ENCODE measurements at regions not wholly inside any gene's neighbourhood (a gene's known extent, or its start where the extent isn't known, plus 50 kb on each side); places are given as distances from the start of the nearest gene placed in this dataset.

DNA sequence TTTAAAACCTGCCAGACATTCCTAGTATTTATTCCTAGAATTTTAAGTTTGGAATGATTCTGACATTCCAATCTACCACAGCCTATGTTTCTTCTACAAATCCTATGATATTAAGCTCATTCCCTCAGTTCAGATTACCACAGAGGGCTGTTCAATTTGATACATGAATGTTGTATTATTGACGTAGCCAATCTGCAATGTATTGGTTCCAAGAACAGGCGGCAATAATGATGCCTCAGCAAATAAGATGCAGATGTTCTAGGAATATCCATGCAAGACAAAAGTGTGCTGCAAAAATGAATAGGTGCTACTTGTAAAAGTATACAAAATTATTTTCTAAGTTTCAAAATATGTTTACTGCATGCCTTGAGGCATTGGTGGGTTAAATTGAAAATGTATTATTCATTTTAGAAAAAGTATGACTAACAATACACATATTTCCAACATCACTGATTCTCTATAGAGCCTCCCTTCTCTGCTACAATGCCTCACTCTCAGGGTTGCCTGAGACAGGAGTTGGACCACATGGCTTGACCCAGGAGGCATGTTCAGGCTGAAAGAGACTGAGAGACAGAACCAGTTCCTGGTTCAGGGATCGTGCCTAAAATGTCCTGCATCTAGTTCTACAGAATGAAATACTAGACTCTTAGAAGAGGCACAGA is 94.1 kb upstream of the CREB5 start:
- H3K4me3 ChIP-seq (ENCODE audit: low read depth, low read length), result no peak overlapping the region
- TF ChIP-seq, protein P1, sequence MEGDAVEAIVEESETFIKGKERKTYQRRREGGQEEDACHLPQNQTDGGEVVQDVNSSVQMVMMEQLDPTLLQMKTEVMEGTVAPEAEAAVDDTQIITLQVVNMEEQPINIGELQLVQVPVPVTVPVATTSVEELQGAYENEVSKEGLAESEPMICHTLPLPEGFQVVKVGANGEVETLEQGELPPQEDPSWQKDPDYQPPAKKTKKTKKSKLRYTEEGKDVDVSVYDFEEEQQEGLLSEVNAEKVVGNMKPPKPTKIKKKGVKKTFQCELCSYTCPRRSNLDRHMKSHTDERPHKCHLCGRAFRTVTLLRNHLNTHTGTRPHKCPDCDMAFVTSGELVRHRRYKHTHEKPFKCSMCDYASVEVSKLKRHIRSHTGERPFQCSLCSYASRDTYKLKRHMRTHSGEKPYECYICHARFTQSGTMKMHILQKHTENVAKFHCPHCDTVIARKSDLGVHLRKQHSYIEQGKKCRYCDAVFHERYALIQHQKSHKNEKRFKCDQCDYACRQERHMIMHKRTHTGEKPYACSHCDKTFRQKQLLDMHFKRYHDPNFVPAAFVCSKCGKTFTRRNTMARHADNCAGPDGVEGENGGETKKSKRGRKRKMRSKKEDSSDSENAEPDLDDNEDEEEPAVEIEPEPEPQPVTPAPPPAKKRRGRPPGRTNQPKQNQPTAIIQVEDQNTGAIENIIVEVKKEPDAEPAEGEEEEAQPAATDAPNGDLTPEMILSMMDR (IDR thresholded peaks at IDR 0.05; ENCODE audit: control insufficient read depth, extremely low read depth, insufficient read depth), result no peak
- DNase-seq (ENCODE audit: low read depth), result no peak

DNA sequence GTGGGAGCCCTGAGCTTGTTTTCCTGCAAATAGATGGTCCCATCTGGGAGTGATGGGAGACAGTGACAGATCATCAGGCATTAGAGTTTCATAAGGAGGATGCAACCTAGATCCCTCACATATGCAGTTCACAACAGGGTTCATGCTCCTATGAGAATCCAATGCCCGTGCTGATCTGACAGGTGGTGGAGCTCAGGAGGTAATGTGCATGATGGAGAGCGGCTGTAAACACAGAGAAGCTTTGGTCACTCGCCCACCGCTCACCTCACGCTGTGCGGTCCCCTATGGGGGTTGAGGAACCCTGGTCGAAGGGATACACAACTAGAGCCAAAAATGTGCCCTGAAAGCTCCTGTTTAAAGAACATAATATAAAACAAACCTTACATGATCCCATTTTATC is 88.5 kb upstream of the CREB5 start:
- H3K4me3 ChIP-seq (ENCODE audit: low read depth, low read length), result no peak overlapping the region
- TF ChIP-seq, protein P1 (IDR thresholded peaks at IDR 0.05; ENCODE audit: control insufficient read depth, extremely low read depth, insufficient read depth), result no peak
- DNase-seq (ENCODE audit: low read depth), result no peak

DNA sequence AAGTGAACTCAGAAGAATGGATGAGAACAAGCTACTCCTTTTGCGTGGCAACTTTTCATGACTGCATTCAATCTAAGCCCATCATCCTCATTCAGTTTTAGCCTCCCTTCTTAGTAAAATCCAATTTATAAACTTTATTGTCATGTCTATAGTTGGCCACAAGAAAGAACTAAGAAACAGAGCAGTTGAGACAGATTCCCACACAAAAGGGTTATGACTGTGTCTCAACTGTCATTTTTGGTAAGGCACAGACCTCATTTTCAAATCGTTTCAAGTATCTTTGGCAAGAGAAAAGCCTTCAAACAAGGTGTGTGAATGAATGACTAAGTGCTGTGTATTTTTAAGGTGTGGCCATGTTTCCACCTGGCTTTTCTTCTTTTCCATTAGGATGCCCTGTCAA is 84.2 kb upstream of the CREB5 start:
- TF ChIP-seq, protein P1 (IDR thresholded peaks at IDR 0.05; ENCODE audit: control insufficient read depth, extremely low read depth, insufficient read depth), result no peak
- DNase-seq (ENCODE audit: low read depth), result no peak

GRCh38 chr7:28328822-28329660 is 83.3 kb upstream of the CREB5 start:
- no peak for DNase-seq (ENCODE audit: low read depth)
- TF ChIP-seq, protein P1 (IDR thresholded peaks at IDR 0.05; ENCODE audit: control insufficient read depth, extremely low read depth, insufficient read depth), result no peak
- no peak overlapping the region for H3K4me3 ChIP-seq (ENCODE audit: low read depth, low read length)

More for the DNA sequence above, 84.2 kb upstream of the CREB5 start:
- H3K4me3 ChIP-seq (ENCODE audit: low read depth, low read length), result no peak overlapping the region

DNA sequence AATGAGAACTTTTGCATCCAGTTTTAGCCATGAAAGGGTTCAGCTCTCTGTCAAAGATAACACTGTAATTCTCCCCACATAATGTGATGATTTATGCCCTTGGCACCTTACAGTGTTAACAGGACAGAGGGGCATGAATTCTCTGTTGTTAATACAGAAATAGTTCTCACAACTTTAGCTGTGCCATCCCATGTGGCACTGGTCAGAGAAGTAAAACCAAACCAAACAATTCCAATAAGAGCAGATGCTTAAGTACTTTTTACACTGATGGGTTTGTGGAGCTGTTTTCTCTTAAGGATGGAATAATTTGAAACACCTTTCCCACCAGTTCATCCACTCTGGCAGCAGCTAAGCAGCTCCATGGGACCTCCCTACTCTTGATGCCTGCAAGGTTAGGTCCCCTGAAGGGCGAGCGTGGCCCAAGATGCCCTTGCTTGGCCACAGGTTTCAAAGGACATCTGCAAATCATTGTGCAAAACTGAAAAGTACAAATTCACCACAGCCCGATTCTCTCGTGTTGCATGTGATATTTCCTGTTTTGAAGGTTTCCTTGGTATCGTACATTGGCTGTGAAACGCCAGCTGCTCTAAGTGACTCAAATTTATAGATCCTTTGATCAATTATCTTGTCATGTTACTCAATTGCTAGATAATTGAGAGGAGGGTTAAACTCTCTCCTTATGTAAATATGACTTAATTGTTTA is 82.5 kb upstream of the CREB5 start:
- no peak for DNase-seq (ENCODE audit: low read depth)
- TF ChIP-seq, protein P1 (IDR thresholded peaks at IDR 0.05; ENCODE audit: control insufficient read depth, extremely low read depth, insufficient read depth), result no peak
- no peak overlapping the region for H3K4me3 ChIP-seq (ENCODE audit: low read depth, low read length)

- H3K4me3 ChIP-seq (ENCODE audit: low read depth, low read length), result no peak overlapping the region
- no peak for DNase-seq (ENCODE audit: low read depth)
- TF ChIP-seq, protein P1 (IDR thresholded peaks at IDR 0.05; ENCODE audit: control insufficient read depth, extremely low read depth, insufficient read depth), result no peak
These were observed 81.8 kb upstream of the CREB5 start for GRCh38 chr7:28330384-28331070.

Measured in LNCaP clone FGC (cell line).